Loucy (cell line): ENCODE measurements at regions not wholly inside any gene's neighbourhood (a gene's known extent, or its start where the extent isn't known, plus 50 kb on each side); places are given as distances from the start of the nearest gene placed in this dataset.

Experiments
- CTCF ChIP-seq: fragments of 200-600 bp; sonication (generic); conservative IDR thresholded peaks from 2 replicates; pipeline ENCODE4 v1.5.1; 2014; ENCODE audit warnings: mild to moderate bottlenecking, antibody characterized with exemption, low read length
- EZH2phosphoT487 ChIP-seq: fragments of 200-600 bp; IDR thresholded peaks from 2 replicates; pipeline ENCODE4 v1.6.1; 2018; ENCODE audit warnings: antibody characterized with exemption, mild to moderate bottlenecking, moderate library complexity, borderline replicate concordance

GRCh38 chr4:58606303-58606702, 1496.1 kb upstream of the IGFBP7 start:
- TF ChIP-seq CTCF (no peak), EZH2phosphoT487 (no peak)
